ENCODE measurements at regions not wholly inside any gene's neighbourhood (a gene's known extent, or its start where the extent isn't known, plus 50 kb on each side); places are given as distances from the start of the nearest gene placed in this dataset.

GRCh38 chr6:103183831-103184411 lies 1675.8 kb downstream of the HACE1 start:
- WGBS: 52% methylated on average over 3 of the region's 3 CpGs
- H3K27ac ChIP-seq (replicated peaks in 1 of 4): no peak overlapping the region
- H3K36me3 ChIP-seq: no peaks in the 10 kb centered on the region
- H3K4me1 ChIP-seq: no peaks in the 10 kb centered on the region
- DNase-seq (ENCODE audit: extremely low spot score): no peak
- no peak for TF ChIP-seq POLR2AphosphoS5 (IDR thresholded peaks at IDR 0.05)
- TF ChIP-seq POLR2A (IDR thresholded peaks at IDR 0.05; ENCODE audit: low read depth): no peak
- TF ChIP-seq CTCF (IDR thresholded peaks at IDR 0.05): no peak
- TF ChIP-seq EP300 (IDR thresholded peaks at IDR 0.05): no peak
- intact Hi-C loops (cut with DNase I): no loop called here
- no peaks in the 10 kb centered on the region for H3K27me3 ChIP-seq
- no peaks in the 10 kb centered on the region for H3K9me3 ChIP-seq
- H3K4me3 ChIP-seq: no peak overlapping the region

- intact Hi-C loops (cut with DNase I): no loop called here
These were observed 1681.5 kb downstream of the HACE1 start for GRCh38 chr6:103178193-103178592.

DNA sequence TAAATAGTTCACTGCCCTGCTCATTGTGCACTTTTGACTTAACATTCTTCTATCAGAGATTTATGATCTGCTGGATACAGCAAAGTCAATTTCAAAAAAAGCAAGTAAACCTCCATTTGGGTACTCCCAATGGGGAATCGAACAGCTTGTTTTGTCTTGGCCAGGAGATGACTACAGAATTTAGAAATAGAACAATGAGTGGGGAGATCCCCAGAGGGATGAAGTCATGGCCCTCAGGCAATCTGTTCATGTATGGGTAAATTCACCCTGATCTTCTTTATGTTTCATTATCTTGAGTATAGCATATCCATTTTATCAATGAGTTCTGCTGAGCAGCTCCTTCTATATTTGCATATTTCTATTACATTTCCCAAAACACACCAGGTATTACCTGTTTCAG lies 1681.9 kb downstream of the HACE1 start:
- TF ChIP-seq POLR2AphosphoS5 (IDR thresholded peaks at IDR 0.05) (no peak), POLR2A (IDR thresholded peaks at IDR 0.05; ENCODE audit: low read depth) (no peak), EP300 (IDR thresholded peaks at IDR 0.05) (no peak), CTCF (IDR thresholded peaks at IDR 0.05) (no peak)
- intact Hi-C loops (cut with DNase I): no loop called here
- H3K27me3 ChIP-seq: no peaks in the 10 kb centered on the region
- no peaks in the 10 kb centered on the region for H3K4me1 ChIP-seq
- no peak overlapping the region for H3K27ac ChIP-seq (replicated peaks in 1 of 4)
- no peak overlapping the region for H3K4me3 ChIP-seq
- no peak for DNase-seq (ENCODE audit: extremely low spot score)
- WGBS: 100% methylated on average over 1 of the region's 1 CpG
- no peaks in the 10 kb centered on the region for H3K9me3 ChIP-seq
- no peaks in the 10 kb centered on the region for H3K36me3 ChIP-seq

More at GRCh38 chr6:103178193-103178592, 1681.5 kb downstream of the HACE1 start:
- Histone ChIP-seq H3K36me3 (no peaks in the 10 kb centered on the region), H3K4me1 (no peaks in the 10 kb centered on the region), H3K27ac (replicated peaks in 1 of 4) (no peak overlapping the region), H3K9me3 (no peaks in the 10 kb centered on the region), H3K4me3 (no peak overlapping the region), H3K27me3 (no peaks in the 10 kb centered on the region)
- WGBS: 50% methylated on average over 1 of the region's 1 CpG
- DNase-seq (ENCODE audit: extremely low spot score): no peak
- TF ChIP-seq CTCF (IDR thresholded peaks at IDR 0.05) (no peak), POLR2A (IDR thresholded peaks at IDR 0.05; ENCODE audit: low read depth) (no peak), EP300 (IDR thresholded peaks at IDR 0.05) (no peak), POLR2AphosphoS5 (IDR thresholded peaks at IDR 0.05) (no peak)

DNA sequence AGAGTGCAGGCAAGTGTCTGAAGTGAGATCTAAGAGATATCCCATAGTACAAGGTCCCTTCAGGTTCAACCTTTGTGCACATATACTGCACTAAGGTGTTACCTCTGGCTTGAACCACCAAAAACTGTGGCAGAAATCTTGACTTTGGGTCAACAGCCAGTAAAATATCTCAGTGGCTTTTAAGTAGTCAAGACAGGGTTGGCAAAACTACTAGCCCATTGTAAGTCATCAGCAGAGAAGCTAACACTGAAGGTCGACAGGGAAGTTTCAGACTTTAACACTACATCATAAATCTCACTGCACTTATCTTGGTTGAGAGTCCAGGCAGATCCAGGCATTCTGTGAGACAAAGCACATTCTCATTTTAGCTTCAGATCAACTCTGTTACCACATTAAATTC lies 1684.7 kb downstream of the HACE1 start:
- DNase-seq (ENCODE audit: extremely low spot score): no peak
- WGBS: no CpG with 5 or more reads among the region's 1 CpG
- intact Hi-C loops (cut with DNase I): no loop called here
- no peaks in the 10 kb centered on the region for H3K27me3 ChIP-seq
- no peak for TF ChIP-seq CTCF (IDR thresholded peaks at IDR 0.05)
- TF ChIP-seq EP300 (IDR thresholded peaks at IDR 0.05): no peak
- no peak for TF ChIP-seq POLR2AphosphoS5 (IDR thresholded peaks at IDR 0.05)
- TF ChIP-seq POLR2A (IDR thresholded peaks at IDR 0.05; ENCODE audit: low read depth): no peak
- H3K4me3 ChIP-seq: no peak overlapping the region
- no peaks in the 10 kb centered on the region for H3K9me3 ChIP-seq
- no peak overlapping the region for H3K27ac ChIP-seq (replicated peaks in 1 of 4)
- H3K4me1 ChIP-seq: no peaks in the 10 kb centered on the region
- no peaks in the 10 kb centered on the region for H3K36me3 ChIP-seq

Measured in esophagus muscularis mucosa (tissue), 4 donors.